ENCODE measurements at regions not wholly inside any gene's neighbourhood (a gene's known extent, or its start where the extent isn't known, plus 50 kb on each side); places are given as distances from the start of the nearest gene placed in this dataset.
A peak's percentile ranks its signal among the peaks of the same experiment; 100 is the strongest.
"Not testable (repeated sequence)": the region's sequence is repeated elsewhere in the genome, so short reads cannot be mapped to it uniquely, and the experiment has no call there.

DNA sequence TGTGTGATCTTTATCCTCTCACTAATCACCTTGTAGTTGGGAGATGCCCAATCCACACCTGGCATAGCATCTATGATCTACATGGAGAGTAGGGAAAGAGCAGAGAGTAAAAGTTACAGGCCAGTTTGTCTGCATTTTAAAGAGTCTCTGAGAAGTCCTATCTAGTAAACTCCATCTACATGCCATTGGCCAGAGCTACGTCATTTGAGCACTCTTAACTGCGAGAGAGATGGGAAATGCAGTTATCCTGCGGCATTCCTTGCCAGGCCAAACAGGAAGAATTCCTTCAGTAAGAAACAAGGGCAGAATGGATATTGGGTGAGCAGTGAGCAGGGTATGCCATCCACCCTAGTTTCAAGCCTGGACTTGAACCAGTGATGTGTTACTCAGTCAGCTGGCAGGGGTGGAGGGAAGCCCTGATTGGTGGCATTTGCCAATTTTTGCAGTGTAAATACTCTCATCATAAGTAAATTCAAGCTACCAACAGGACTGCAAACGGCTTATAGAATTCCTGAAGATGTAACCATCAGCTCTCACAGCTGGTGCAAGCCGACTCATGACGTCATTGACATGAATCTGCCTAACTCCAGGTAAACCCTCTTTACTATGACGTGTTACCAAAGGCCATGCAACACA lies 156.8 kb upstream of the MSX2 start:
- no peak for DNase-seq

GRCh38 chr5:174570662-174571061 lies 153.7 kb upstream of the MSX2 start:
- DNase-seq: no peak

- DNase-seq: no peak
These were observed 152.6 kb upstream of the MSX2 start for GRCh38 chr5:174571662-174572397.

DNA sequence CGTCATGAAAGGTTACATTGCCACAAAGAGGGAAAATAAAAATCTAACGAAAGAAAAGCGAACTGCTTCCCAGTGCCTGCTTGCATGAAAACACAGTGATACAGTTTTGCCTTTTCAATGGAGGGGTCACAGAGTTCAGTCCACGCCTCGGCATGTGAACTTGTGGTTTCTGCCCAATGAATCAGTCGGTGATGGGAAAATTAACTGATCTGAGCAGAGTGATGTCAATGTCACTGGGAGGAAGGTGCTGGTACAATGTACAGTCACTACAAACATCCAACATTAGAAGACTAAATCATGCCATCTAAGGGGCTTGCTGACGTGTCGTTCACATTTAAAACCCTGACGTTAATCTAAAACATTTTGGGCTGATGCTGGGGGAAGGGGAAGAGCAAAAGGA lies 151.8 kb upstream of the MSX2 start:
- no peak for DNase-seq

DNA sequence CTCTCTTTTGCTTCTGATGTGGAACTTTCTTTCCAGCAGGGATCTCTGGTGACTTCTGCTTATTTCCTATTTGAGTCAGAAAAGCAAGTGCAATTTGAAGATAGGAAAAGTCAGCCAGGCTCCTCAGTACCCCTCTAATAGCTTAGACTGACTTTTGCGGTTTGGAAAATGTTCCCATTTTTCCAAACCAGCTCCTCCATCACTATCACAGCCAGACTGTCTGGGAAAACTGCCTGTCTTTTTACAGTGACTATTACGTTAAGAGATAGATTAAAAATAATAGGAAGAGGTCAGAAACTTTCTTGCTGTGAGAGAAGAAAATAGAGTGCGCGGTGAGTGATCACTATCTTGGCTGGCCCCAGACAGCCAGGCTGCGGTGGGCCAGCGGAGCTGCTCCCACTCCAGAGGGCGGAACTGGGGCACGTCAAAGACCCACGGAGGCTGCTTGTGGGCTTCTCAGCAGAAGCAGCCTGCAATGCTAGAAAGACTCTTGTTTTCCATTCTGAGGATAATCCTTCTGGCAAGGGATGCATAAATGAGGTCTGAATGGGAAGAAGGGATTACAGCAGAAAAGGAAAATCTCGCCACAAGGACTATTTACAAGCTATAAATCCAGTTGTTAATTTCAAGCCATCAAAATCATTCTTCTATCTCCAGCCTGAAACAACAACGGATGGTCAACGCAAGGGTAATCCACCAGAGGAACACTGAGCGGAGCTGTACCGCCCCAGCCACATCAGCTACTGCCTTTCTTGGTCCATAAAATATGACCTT lies 151.0 kb upstream of the MSX2 start:
- DNase-seq: no peak

DNA sequence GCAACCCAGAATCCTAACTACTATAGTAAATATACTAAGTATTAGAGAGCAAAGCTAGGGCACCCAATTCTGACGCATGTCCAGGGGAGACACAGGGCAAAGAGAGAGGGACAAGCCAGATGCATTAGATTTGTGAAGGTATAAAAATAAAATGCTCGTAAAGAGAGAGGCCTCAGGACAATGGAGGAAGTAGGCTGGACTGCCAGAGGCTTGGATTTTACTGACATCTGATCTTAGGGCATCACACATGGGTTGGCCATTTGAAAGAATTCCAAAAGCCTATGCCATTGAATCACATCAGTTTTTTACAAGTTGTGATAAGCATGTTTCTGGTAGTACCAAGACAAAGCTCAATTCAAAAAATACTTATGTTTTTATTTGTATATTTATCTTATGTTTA lies 149.3 kb upstream of the MSX2 start:
- no peak for DNase-seq

DNA sequence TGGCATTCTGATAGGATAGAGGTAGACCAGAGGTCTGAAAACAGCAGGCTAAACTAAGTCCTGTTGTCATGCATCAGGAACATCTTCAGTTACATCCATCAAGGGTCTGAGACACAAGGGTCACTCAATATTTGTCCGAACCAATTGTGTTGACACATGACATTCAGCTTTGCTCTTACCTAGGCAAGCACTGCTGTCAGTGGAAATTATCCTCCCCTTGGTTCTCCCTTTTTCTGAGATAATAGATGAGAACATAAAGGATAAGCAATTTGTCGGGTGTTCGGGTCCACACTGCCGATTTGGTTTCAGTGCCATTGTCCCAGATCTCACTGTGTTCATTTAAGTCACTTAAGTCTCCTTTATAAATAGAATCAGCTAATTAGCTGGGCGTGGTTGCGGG lies 148.3 kb upstream of the MSX2 start:
- DNase-seq: no peak

GRCh38 chr5:174581479-174581878 lies 142.9 kb upstream of the MSX2 start:
- DNase-seq: peak; percentile 43

DNA sequence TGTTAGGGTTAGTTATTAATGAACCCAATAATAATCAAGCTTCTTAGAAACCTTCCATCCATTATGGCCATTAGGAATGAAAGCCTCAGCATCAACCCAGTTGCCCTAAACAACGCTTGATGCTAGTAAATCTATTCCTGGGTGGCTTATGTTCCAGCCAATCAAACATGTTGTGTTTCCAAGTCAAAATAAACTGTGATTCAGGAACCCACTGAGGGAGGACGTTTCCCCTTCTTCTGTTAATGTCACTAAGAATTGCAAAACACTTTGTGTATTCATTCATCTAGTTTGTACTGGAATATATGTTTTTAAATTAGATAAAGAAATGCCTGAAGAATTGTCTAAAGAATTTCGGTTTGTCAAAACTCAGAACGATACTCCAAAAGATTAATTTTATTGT lies 142.5 kb upstream of the MSX2 start:
- no peak for DNase-seq

DNA sequence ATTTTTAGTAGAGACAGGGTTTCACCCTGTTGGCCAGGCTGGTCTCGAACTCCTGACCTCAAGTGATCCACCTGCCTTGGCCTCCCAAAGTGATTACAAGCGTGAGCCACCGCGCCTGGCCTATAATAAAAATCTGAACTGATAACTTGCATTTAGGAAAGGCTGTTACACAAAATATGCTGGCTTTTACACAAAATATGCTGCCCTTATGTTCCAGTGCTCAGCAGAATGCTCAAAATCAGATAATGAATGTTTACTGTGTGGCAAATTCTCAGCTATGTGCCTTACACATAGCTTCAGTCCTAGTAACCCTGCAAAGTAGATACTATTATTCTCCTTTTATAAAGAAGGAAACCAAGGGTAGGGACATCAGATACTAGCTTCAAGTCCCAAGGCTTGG lies 141.3 kb upstream of the MSX2 start:
- no peak for DNase-seq

GRCh38 chr5:174585472-174585871 lies 138.9 kb upstream of the MSX2 start:
- no peak for DNase-seq

DNA sequence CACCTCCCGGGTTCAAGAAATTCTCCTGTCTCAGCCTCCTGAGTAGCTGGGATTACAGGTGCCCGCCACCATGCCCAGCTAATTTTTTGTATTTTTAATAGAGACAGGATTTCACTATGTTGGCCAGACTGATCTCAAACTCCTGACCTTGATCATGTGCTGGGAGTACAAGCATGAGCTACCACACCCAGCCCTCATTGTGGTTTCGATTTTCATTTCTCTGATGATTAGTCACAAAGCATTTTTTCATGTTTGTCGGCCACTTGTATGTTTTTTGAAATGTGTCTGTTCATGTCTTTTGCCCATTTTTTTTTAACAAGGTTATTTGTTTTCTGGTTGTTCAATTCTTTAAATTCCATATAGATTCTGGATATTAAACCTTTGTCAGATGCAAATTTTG lies 138.2 kb upstream of the MSX2 start:
- DNase-seq: not testable (repeated sequence)

- DNase-seq: no peak
These were observed 135.4 kb upstream of the MSX2 start for GRCh38 chr5:174589011-174589410.

DNA sequence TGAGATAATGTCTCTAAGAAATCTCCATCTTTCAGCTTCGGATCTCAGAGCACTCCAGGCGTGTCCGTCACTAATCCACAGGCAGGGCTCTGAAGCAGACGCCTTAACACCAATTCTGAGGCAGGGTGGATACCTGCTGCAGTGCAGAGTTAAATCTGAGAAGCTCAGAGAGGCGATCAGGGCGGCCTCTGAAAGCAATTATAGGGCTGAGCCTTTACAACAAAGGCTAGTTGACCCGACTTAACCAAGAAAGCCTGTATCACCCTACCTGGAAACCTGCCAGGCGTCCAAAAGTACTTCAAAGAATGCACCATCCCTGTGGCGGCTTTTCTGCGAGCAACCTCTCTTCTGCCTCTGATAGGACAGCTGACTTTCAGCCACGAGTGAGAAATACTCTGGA lies 134.8 kb upstream of the MSX2 start:
- no peak for DNase-seq

- no peak for DNase-seq
These were observed 133.6 kb upstream of the MSX2 start for GRCh38 chr5:174590820-174591219.

DNA sequence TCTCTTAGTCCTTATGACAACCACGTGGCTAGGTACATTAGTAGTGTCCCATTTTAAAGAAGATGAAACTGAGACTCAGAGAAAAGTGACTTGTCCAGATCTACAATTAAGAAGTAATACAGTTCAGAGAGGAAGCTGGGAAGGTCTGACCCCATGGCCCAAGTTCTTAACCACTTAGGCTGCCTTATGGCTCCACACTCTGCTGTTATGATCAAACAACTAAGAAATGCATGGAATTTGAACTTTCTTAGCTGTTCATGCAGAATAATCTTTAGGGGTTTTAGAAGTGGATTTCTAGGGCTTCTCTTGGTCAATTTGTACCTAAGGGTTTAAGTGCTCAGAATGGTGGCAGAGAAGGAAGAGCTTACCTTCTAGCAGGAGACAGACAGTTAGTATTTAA lies 128.0 kb upstream of the MSX2 start:
- DNase-seq: no peak

DNA sequence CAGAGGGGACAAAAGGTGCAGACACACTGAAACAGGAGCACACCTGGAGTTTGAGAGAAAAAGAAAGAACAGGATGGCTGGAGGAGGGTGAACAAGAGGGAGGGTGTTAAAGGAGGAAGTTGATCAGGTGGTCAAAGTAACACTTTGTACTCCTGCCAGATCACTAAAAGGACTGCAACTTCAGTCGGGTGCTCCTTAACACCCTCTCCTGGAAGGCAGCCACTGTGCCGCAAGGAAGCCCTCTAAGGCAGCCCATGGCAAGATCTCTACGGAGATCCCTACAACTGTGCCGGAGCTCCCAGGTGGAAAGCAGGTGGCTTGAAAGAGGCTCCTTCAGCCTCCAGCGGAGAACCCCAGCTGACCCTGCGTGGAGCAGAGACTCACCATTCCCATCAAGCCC lies 124.4 kb upstream of the MSX2 start:
- no peak for DNase-seq

- DNase-seq: no peak
These were observed 122.4 kb upstream of the MSX2 start for GRCh38 chr5:174601946-174602345.

DNA sequence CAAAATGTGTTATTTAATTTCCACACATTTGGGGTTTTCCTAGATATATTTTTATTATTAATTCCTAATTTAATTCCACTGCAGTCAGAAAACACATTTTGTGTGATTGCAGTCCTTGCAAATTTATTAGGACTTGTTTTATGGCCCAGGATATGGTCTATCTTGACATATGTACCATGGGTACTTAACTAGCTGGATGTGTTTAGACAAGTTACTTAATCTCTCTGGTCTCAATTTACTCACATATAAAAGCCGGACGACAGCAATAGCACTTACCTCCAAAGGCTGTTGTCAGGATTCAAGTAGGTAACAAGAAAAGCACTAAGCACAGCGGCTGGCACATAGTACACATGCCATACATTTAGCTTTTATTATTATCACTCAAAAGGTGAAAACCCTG lies 118.2 kb upstream of the MSX2 start:
- DNase-seq: no peak

DNA sequence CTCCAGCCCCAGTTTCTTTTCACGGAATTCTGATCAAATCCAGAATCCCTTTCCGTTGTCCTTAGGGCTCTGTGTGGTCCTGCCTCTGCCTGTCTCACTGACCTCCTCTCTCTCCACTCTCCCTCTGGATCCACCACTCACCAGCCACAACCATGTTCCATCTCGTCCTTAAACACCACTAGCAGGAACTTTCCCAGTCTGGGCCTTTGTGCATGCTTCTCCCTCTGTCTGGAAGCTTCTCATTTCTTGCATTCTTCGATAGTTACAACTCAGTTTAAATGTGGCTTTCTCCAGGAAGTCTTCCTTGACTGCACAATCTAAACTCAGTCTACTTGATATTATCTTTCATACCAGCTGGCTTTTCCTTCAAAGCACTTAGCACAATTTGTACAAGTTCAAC lies 117.7 kb upstream of the MSX2 start:
- DNase-seq: no peak

GRCh38 chr5:174607205-174607604 lies 117.2 kb upstream of the MSX2 start:
- no peak for DNase-seq

DNA sequence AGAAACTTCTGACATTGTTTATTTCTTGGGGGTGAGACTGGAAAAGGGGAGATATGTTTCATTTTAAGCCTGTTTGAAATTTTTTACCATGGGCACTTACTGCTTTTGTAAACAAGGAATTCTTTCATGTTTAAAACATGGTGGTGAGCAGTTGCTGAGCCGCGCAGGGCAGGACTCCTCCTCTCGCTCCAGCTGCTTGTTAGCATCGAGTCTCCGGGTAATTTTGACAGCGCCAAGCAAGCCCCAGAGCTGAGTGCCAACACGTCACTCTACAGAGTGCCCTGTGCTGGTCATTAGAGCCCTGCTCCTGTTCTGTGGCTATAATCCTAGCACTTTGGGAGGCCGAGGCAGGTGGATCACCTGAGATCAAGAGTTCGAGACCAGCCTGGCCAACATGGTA lies 116.5 kb upstream of the MSX2 start:
- no peak for DNase-seq

GRCh38 chr5:174608631-174609097 lies 115.7 kb upstream of the MSX2 start:
- peak; percentile 24 for DNase-seq

DNA sequence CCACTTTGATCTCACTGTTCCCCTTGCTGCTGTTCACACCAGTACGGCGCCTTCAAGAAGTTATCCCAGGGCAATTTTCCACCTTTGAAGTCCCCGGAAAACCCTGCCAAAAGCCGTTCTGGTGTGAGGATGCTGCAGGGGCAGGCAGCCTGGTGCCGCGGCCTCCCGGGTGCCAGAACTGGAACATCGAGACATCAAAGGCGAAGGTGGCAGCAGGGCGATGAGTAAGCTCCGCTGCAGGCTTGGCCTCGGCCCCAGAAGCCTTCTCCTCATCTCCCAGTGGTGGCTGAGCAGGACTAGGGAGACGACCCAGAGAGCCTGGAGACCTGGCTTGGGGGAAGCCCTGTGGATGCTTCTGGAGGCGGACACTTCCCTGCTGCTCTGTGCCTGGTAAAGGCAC lies 115.3 kb upstream of the MSX2 start:
- DNase-seq: no peak
